Mesendoderm (in vitro differentiated cells): ENCODE measurements at regions not wholly inside any gene's neighbourhood (a gene's known extent, or its start where the extent isn't known, plus 50 kb on each side); places are given as distances from the start of the nearest gene placed in this dataset.

Experiments used
- DNase-seq: peaks from one replicate; pipeline ENCODE4 v3.0.0; 2013
- H2AK5ac ChIP-seq: 2 replicates; pipeline ENCODE4 v1.6.1; 2013; ENCODE audit warnings: low read length, inconsistent platforms
- H2BK120ac ChIP-seq: 2 replicates; pipeline ENCODE4 v1.6.1; 2013; ENCODE audit warnings: low read depth, mild to moderate bottlenecking, low read length, moderate library complexity, mixed read lengths
- H2BK15ac ChIP-seq: replicated peaks from 2 replicates; pipeline ENCODE4 v1.6.1; 2013; ENCODE audit warnings: low read depth, mild to moderate bottlenecking, moderate library complexity
- H2BK5ac ChIP-seq: 2 replicates; pipeline ENCODE4 v1.6.1; 2013; ENCODE audit warnings: low read length, inconsistent platforms
- H3K18ac ChIP-seq: 2 replicates; pipeline ENCODE4 v1.6.1; 2013; ENCODE audit warnings: mild to moderate bottlenecking, low read length, mixed read lengths
- H3K23ac ChIP-seq: one replicate; pipeline ENCODE4 v1.6.1; 2013; ENCODE audit warnings: low read length
- H3K27ac ChIP-seq: 2 replicates; pipeline ENCODE4 v1.5.1; 2013; ENCODE audit warnings: low read depth, mild to moderate bottlenecking, inconsistent platforms, low read length, moderate library complexity
- H3K27me3 ChIP-seq: 2 replicates; pipeline ENCODE4 v1.6.1; 2013; ENCODE audit warnings: low read length, control low read depth, mild to moderate bottlenecking, inconsistent platforms; ENCODE audit not compliant: insufficient read depth, poor library complexity
- H3K36me3 ChIP-seq: 2 replicates; pipeline ENCODE4 v1.6.1; 2013; ENCODE audit warnings: low read length, inconsistent platforms; ENCODE audit not compliant: control insufficient read depth, insufficient read depth
- H3K4ac ChIP-seq: one replicate; pipeline ENCODE4 v1.6.1; 2013; ENCODE audit warnings: low read depth, mild to moderate bottlenecking, low read length, moderate library complexity
- H3K4me1 ChIP-seq: 2 replicates; pipeline ENCODE4 v1.6.1; 2013; ENCODE audit warnings: low read depth, low read length, inconsistent platforms; ENCODE audit not compliant: control insufficient read depth
- H3K4me2 ChIP-seq: 2 replicates; pipeline ENCODE4 v1.6.1; 2013; ENCODE audit warnings: low read length
- H3K4me3 ChIP-seq: 2 replicates; pipeline ENCODE4 v1.5.1; 2013; ENCODE audit warnings: mild to moderate bottlenecking, low read length
- H3K56ac ChIP-seq: one replicate; pipeline ENCODE4 v1.6.1; 2013; ENCODE audit warnings: low read length
- H3K79me1 ChIP-seq: 2 replicates; pipeline ENCODE4 v1.6.1; 2013; ENCODE audit warnings: low read length, inconsistent platforms
- H3K79me2 ChIP-seq: 2 replicates; pipeline ENCODE4 v1.6.1; 2013; ENCODE audit warnings: mild to moderate bottlenecking, low read length; ENCODE audit not compliant: control insufficient read depth, insufficient read depth
- H3K9ac ChIP-seq: 2 replicates; pipeline ENCODE4 v1.6.1; 2013; ENCODE audit warnings: low read length, inconsistent platforms
- H4K5ac ChIP-seq: one replicate; pipeline ENCODE4 v1.6.1; 2013; ENCODE audit warnings: low read length
- H4K8ac ChIP-seq: one replicate; pipeline ENCODE4 v1.6.1; 2013; ENCODE audit warnings: low read depth, mild to moderate bottlenecking, control low read depth, low read length, moderate library complexity
- WGBS: extraction: QIAGEN DNeasy Blood & Tissue Kit; methylation state at CpG from one replicate; pipeline ENCODE4 v1.1.7; 2013; ENCODE audit warnings: low lambda C conversion rate, missing lambda C conversion rate; ENCODE audit not compliant: insufficient coverage; ENCODE audit errors: extremely low coverage; 5-methylcytosine and 5-hydroxymethylcytosine counted together

DNA sequence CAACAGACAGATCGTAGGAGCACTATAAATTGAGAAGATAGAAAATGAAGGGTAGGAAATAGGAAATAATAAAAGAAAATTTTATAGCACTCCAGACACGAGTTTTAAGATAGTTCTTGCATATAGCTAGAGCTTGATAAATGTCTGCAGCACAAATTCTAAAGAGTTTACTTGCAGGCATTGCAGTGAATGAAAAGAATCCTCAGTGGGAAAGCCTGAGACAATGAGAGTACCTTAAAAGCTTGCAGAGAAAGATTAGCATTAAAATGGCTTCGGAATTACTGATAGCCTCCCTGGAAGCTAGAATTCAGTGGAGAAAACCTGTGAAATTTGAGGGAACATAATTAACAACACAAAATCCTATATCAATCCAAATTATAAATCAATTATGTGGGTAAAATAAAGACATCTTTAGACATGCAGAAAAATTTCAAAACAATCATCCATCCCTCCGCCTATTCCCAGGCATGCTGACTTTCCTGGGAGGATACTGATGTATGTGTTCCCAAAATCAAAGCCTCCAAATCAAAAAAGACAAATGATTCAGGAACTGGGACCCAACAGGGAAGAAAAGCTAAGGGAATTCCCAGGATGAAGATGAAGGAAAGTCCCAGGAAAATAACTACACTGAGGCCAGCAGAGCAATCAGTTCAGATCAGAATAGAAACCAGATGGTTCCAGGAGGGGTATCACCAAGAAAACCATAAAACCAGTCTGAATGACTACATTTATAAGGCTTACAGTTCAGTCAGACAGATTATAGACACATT is 305.9 kb upstream of the USP25 start:
- no CpG with 5 or more reads among the region's 4 CpGs for WGBS
- no peak overlapping the region for H3K27ac ChIP-seq
- DNase-seq = peak; percentile 57

DNA sequence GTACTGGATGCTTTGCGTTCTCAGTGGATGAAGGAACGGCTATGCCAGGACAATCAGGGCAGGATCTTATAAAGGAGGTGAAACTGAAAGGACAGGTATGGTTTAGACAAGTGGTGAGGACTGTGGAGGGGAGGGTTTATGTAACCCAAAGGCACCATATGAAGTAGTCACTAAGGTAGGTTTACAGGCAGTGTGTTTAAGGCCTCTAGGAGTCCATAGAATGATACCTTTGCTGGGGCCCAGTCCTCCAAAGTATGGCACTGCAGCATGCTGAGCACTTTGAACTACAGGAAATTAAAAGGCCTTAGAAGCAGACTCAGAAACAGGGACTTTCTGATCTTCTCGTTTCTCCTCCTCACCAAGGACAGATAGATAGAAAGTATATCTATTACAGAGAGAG is 304.7 kb upstream of the USP25 start:
- no peak overlapping the region for H3K23ac ChIP-seq
- DNase-seq = no peak
- H3K4ac ChIP-seq = no peak overlapping the region
- H3K27me3 ChIP-seq = no peaks in the 10 kb centered on the region
- no peak overlapping the region for H3K18ac ChIP-seq
- no peak overlapping the region for H3K9ac ChIP-seq
- no peak overlapping the region for H3K27ac ChIP-seq
- peaks cover 6% of the 10 kb centered on the region for H3K4me1 ChIP-seq
- no peaks in the 10 kb centered on the region for H3K36me3 ChIP-seq
- H3K4me3 ChIP-seq = no peak overlapping the region
- no peak overlapping the region for H4K8ac ChIP-seq
- no peak overlapping the region for H2AK5ac ChIP-seq
- H4K5ac ChIP-seq = no peak overlapping the region
- no peaks in the 10 kb centered on the region for H3K79me2 ChIP-seq
- H2BK15ac ChIP-seq = peak overlapping the region; percentile 39
- no peak overlapping the region for H3K56ac ChIP-seq
- no CpG with 5 or more reads among the region's 3 CpGs for WGBS
- H2BK120ac ChIP-seq = no peak overlapping the region
- no peaks in the 10 kb centered on the region for H3K79me1 ChIP-seq
- H2BK5ac ChIP-seq = no peak overlapping the region
- no peak overlapping the region for H3K4me2 ChIP-seq

More for the DNA sequence above, 305.9 kb upstream of the USP25 start:
- no peak overlapping the region for H3K4me2 ChIP-seq
- no peak overlapping the region for H3K4me3 ChIP-seq
- H4K8ac ChIP-seq = no peak overlapping the region
- no peaks in the 10 kb centered on the region for H3K36me3 ChIP-seq
- no peaks in the 10 kb centered on the region for H3K27me3 ChIP-seq
- no peak overlapping the region for H2BK5ac ChIP-seq
- peak overlapping the region; percentile 75 for H3K18ac ChIP-seq
- H3K4ac ChIP-seq = no peak overlapping the region
- H3K56ac ChIP-seq = no peak overlapping the region
- no peaks in the 10 kb centered on the region for H3K79me1 ChIP-seq
- no peak overlapping the region for H3K9ac ChIP-seq
- H2BK120ac ChIP-seq = no peak overlapping the region
- no peaks in the 10 kb centered on the region for H3K79me2 ChIP-seq
- no peak overlapping the region for H4K5ac ChIP-seq
- H3K23ac ChIP-seq = no peak overlapping the region
- peaks cover 6% of the 10 kb centered on the region for H3K4me1 ChIP-seq
- H2AK5ac ChIP-seq = no peak overlapping the region
- H2BK15ac ChIP-seq = no peak overlapping the region

DNA sequence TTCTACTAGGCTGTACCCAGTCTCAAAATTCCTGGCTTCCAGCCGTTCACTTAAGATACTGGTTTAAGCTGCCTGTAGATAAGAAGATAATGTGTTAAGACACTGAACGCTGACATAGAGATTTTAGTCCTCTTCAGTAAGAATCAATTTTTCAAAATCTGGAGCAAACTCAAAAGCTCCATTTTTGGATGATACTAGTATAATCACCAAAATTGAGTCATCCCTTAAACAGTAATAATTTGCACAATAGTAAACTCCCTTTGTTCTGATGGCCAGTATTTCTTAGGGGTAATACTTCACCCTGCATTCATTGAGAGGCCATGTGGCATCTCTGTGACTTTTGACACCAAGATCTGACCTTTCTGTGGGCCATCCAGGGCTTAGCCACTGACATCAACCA is 299.8 kb upstream of the USP25 start:
- H4K5ac ChIP-seq = no peak overlapping the region
- no peaks in the 10 kb centered on the region for H3K36me3 ChIP-seq
- no peaks in the 10 kb centered on the region for H3K27me3 ChIP-seq
- H3K56ac ChIP-seq = no peak overlapping the region
- no peak overlapping the region for H3K27ac ChIP-seq
- no peak overlapping the region for H3K4me3 ChIP-seq
- H2BK15ac ChIP-seq = no peak overlapping the region
- no peak overlapping the region for H2AK5ac ChIP-seq
- H3K79me2 ChIP-seq = no peaks in the 10 kb centered on the region
- peak; percentile 32 for DNase-seq
- no peak overlapping the region for H3K23ac ChIP-seq
- no peak overlapping the region for H2BK120ac ChIP-seq
- H3K9ac ChIP-seq = no peak overlapping the region
- no peak overlapping the region for H3K18ac ChIP-seq
- no peak overlapping the region for H3K4me2 ChIP-seq
- no peak overlapping the region for H3K4ac ChIP-seq
- no peaks in the 10 kb centered on the region for H3K4me1 ChIP-seq
- no peak overlapping the region for H4K8ac ChIP-seq
- no CpG with 5 or more reads among the region's 2 CpGs for WGBS
- no peak overlapping the region for H2BK5ac ChIP-seq
- no peaks in the 10 kb centered on the region for H3K79me1 ChIP-seq

DNA sequence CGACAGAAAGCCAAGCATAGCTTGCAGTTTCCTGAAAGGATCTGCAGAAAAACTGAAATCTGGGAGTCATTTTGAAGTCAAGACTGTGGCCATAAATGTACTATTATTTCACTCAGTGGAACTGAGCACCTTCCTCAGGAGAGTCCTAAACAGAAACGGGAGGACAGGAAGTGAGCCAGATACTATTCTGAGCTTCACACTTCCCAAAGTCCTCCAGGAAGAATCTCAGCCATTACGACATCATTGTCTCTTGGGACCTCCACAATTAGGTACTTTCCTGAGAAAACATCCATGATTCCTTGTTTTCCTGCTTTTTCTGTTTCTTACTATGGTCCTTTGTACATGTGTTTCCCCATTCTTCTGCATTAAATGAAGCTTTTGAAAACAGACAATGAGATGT is 299.2 kb upstream of the USP25 start:
- no peaks in the 10 kb centered on the region for H3K79me2 ChIP-seq
- H2BK120ac ChIP-seq = no peak overlapping the region
- no peak overlapping the region for H3K4me3 ChIP-seq
- H3K18ac ChIP-seq = no peak overlapping the region
- no peaks in the 10 kb centered on the region for H3K79me1 ChIP-seq
- no peak overlapping the region for H3K23ac ChIP-seq
- no peak overlapping the region for H2BK15ac ChIP-seq
- WGBS = no CpG with 5 or more reads among the region's 3 CpGs
- H3K27ac ChIP-seq = no peak overlapping the region
- no peak overlapping the region for H2BK5ac ChIP-seq
- H4K8ac ChIP-seq = no peak overlapping the region
- H3K9ac ChIP-seq = no peak overlapping the region
- no peak overlapping the region for H2AK5ac ChIP-seq
- H3K36me3 ChIP-seq = no peaks in the 10 kb centered on the region
- no peaks in the 10 kb centered on the region for H3K4me1 ChIP-seq
- H4K5ac ChIP-seq = no peak overlapping the region
- no peak overlapping the region for H3K4me2 ChIP-seq
- no peak overlapping the region for H3K4ac ChIP-seq
- no peak for DNase-seq
- H3K56ac ChIP-seq = no peak overlapping the region
- no peaks in the 10 kb centered on the region for H3K27me3 ChIP-seq

DNA sequence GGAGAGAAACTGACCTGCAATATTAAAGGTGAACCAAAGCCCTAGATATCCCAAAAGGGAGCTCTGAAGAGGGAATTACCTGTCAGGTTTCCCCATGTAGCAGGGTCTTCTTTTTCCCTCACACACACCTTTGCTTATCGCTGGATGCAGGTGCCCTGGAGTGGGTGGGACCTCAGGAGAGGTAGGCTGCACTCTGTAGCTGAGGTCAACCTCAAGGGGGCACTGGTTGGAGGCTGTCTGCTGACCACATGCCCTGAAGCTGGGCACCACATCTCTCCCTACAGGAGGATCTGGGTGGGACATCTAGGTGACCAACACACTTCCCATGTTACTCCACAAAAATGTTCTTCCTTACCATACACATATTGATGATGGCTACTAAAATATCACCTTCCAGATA is 298.7 kb upstream of the USP25 start:
- Histone ChIP-seq H3K4me3 (no peak overlapping the region), H3K4me2 (no peak overlapping the region), H3K4me1 (no peaks in the 10 kb centered on the region), H4K8ac (no peak overlapping the region), H4K5ac (no peak overlapping the region), H3K79me1 (no peaks in the 10 kb centered on the region), H3K18ac (no peak overlapping the region), H3K9ac (no peak overlapping the region), H3K79me2 (no peaks in the 10 kb centered on the region), H3K27ac (no peak overlapping the region), H3K36me3 (no peaks in the 10 kb centered on the region), H3K27me3 (no peaks in the 10 kb centered on the region), H2BK120ac (no peak overlapping the region), H2BK5ac (no peak overlapping the region), H3K56ac (no peak overlapping the region), H2AK5ac (no peak overlapping the region), H3K23ac (no peak overlapping the region), H2BK15ac (no peak overlapping the region), H3K4ac (no peak overlapping the region)
- DNase-seq = no peak
- WGBS = no CpG with 5 or more reads among the region's 1 CpG

DNA sequence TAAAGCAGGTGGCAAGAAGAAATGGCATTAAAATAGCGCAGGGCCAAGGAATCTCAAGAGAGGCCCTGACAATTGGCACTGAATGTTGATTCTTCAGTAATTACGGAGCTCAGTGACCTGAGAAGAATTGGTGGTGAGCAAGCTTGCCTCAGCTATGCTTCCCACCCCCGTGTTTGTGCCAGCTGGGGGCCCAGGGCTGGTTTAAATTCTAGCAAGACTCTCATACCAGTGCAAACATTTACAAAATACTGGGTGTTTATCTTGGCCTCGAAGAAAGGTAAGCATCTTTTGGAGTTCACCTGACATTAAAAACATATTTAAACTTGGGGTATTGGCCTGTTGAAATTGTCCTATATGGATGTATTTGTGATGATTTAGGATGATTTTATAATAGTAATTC is 296.7 kb upstream of the USP25 start:
- H3K18ac ChIP-seq = no peak overlapping the region
- H3K79me1 ChIP-seq = no peaks in the 10 kb centered on the region
- H3K56ac ChIP-seq = no peak overlapping the region
- no peaks in the 10 kb centered on the region for H3K27me3 ChIP-seq
- H2BK120ac ChIP-seq = no peak overlapping the region
- H4K8ac ChIP-seq = no peak overlapping the region
- H3K4me1 ChIP-seq = no peaks in the 10 kb centered on the region
- no peak overlapping the region for H2AK5ac ChIP-seq
- H3K9ac ChIP-seq = no peak overlapping the region
- no peaks in the 10 kb centered on the region for H3K36me3 ChIP-seq
- no CpG with 5 or more reads among the region's 4 CpGs for WGBS
- no peak overlapping the region for H2BK15ac ChIP-seq
- no peak overlapping the region for H3K4ac ChIP-seq
- H4K5ac ChIP-seq = no peak overlapping the region
- H3K79me2 ChIP-seq = no peaks in the 10 kb centered on the region
- no peak overlapping the region for H3K4me2 ChIP-seq
- H2BK5ac ChIP-seq = no peak overlapping the region
- no peak overlapping the region for H3K23ac ChIP-seq
- no peak overlapping the region for H3K27ac ChIP-seq
- no peak overlapping the region for H3K4me3 ChIP-seq
- DNase-seq = no peak
